ENCODE measurements at regions not wholly inside any gene's neighbourhood (a gene's known extent, or its start where the extent isn't known, plus 50 kb on each side); places are given as distances from the start of the nearest gene placed in this dataset.

DNA sequence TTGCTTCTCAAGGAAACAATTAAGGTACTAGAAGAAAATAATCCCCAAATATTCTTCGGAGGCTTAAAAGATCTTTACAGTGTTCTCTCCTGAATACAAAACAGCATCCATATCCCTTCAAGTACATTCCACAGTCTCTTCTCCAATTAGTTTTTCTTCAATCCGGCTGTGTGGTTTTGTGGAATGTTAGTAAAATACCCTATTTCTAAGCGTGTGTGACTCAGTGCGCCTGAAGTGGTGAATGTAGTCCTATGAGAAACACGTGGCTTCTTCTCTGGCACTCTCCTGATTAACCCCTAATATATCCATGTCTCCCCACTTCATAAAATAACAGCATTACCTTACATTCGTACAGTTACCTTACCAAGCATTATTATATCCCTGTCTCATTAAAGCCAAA is 570.2 kb downstream of the ARL4A start:
- no peak for TF ChIP-seq CTCF (IDR thresholded peaks at IDR 0.05)
- no peak for TF ChIP-seq POLR2A (IDR thresholded peaks at IDR 0.05)

Measured in stomach (tissue), 4 donors.